Endodermal cell (in vitro differentiated cells): ENCODE measurements at regions not wholly inside any gene's neighbourhood (a gene's known extent, or its start where the extent isn't known, plus 50 kb on each side); places are given as distances from the start of the nearest gene placed in this dataset.
"Not testable (repeated sequence)": the region's sequence is repeated elsewhere in the genome, so short reads cannot be mapped to it uniquely, and the experiment has no call there.

Experiments used
- DNase-seq: peaks from one replicate; pipeline ENCODE4 v3.0.0-alpha.2; 2017
- H3K27ac ChIP-seq: 2 replicates; pipeline ENCODE4 v1.5.1; 2013; ENCODE audit warnings: mild to moderate bottlenecking, low read depth, low read length, moderate library complexity
- H3K27me3 ChIP-seq: 2 replicates; pipeline ENCODE4 v1.6.1; 2013; ENCODE audit warnings: mild to moderate bottlenecking, low read length, moderate library complexity; ENCODE audit not compliant: insufficient read depth, control insufficient read depth, poor library complexity, severe bottlenecking
- H3K36me3 ChIP-seq: 2 replicates; pipeline ENCODE4 v1.7.0; 2013; ENCODE audit warnings: mild to moderate bottlenecking, low read length, moderate library complexity; ENCODE audit not compliant: control insufficient read depth, insufficient read depth
- H3K4me1 ChIP-seq: one replicate; pipeline ENCODE4 v1.7.0; 2013; ENCODE audit warnings: low read length; ENCODE audit not compliant: control insufficient read depth, insufficient read depth
- H3K4me3 ChIP-seq: 2 replicates; pipeline ENCODE4 v1.5.1; 2013; ENCODE audit warnings: mild to moderate bottlenecking, low read length, moderate library complexity
- H3K9ac ChIP-seq: 2 replicates; pipeline ENCODE4 v1.6.1; 2013; ENCODE audit warnings: mild to moderate bottlenecking, low read length, moderate library complexity; ENCODE audit not compliant: poor library complexity, severe bottlenecking; ENCODE audit errors: extremely low read depth
- H3K9me3 ChIP-seq: 2 replicates; pipeline ENCODE4 v1.6.1; 2013; ENCODE audit warnings: mild to moderate bottlenecking, low read length, moderate library complexity; ENCODE audit not compliant: control insufficient read depth
- H3K27ac Mint-ChIP-seq: 2 replicates; pipeline ENCODE4 v1.8.0; 2020; ENCODE audit warnings: mixed read lengths
- H3K27me3 Mint-ChIP-seq: 2 replicates; pipeline ENCODE4 v1.8.0; 2021; ENCODE audit warnings: mild to moderate bottlenecking, mixed read lengths; ENCODE audit not compliant: insufficient read depth
- H3K36me3 Mint-ChIP-seq: 2 replicates; pipeline ENCODE4 v1.8.0; 2020; ENCODE audit warnings: low read depth, mixed read lengths
- H3K4me1 Mint-ChIP-seq: 2 replicates; pipeline ENCODE4 v1.8.0; 2020; ENCODE audit warnings: mixed read lengths
- H3K4me3 Mint-ChIP-seq: 2 replicates; pipeline ENCODE4 v1.8.0; 2020; ENCODE audit warnings: mild to moderate bottlenecking, moderate library complexity, mixed read lengths
- H3K9me3 Mint-ChIP-seq: 2 replicates; pipeline ENCODE4 v1.8.0; 2020; ENCODE audit warnings: mild to moderate bottlenecking, mixed read lengths
- WGBS, 2 experiments: methylation state at CpG; one replicate each; pipeline versions ENCODE4 v1.1.5 to v1.1.7; 2013; ENCODE audit warnings: missing lambda C conversion rate in 2 of 2, mixed read lengths in 1 of 2; ENCODE audit not compliant: insufficient coverage in 1 of 2, insufficient read length in 1 of 2; 5-methylcytosine and 5-hydroxymethylcytosine counted together
- TF ChIP-seq, protein P1 (sequence below): fragments of 200-600 bp; sonication (generic); conservative IDR thresholded peaks from 2 replicates; pipeline ENCODE4 v1.5.0; 2021; ENCODE audit warnings: antibody characterized with exemption, mild to moderate bottlenecking

- 96 to 99% methylated on average over 9 of the region's 9 CpGs for WGBS, 2 experiments
- Histone ChIP-seq H3K9ac (no peak overlapping the region), H3K27ac (no peak overlapping the region), H3K4me1 (no peaks in the 10 kb centered on the region), H3K9me3 (no peaks in the 10 kb centered on the region), H3K36me3 (peaks cover 55% of the 10 kb centered on the region), H3K27me3 (no peaks in the 10 kb centered on the region), H3K4me3 (no peak overlapping the region)
- no peak for DNase-seq
- Mint-ChIP-seq H3K9me3 (no peaks in the 10 kb centered on the region), H3K27ac (no peak overlapping the region), H3K4me1 (no peaks in the 10 kb centered on the region), H3K4me3 (no peak overlapping the region), H3K36me3 (peaks cover 60% of the 10 kb centered on the region), H3K27me3 (no peaks in the 10 kb centered on the region)
- TF ChIP-seq, protein P1, sequence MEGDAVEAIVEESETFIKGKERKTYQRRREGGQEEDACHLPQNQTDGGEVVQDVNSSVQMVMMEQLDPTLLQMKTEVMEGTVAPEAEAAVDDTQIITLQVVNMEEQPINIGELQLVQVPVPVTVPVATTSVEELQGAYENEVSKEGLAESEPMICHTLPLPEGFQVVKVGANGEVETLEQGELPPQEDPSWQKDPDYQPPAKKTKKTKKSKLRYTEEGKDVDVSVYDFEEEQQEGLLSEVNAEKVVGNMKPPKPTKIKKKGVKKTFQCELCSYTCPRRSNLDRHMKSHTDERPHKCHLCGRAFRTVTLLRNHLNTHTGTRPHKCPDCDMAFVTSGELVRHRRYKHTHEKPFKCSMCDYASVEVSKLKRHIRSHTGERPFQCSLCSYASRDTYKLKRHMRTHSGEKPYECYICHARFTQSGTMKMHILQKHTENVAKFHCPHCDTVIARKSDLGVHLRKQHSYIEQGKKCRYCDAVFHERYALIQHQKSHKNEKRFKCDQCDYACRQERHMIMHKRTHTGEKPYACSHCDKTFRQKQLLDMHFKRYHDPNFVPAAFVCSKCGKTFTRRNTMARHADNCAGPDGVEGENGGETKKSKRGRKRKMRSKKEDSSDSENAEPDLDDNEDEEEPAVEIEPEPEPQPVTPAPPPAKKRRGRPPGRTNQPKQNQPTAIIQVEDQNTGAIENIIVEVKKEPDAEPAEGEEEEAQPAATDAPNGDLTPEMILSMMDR: no peak
Measured at GRCh38 chr7:66553001-66553400, 75.7 kb upstream of the KCTD7 start.

- not testable (repeated sequence) for H3K27ac ChIP-seq, H3K4me3 Mint-ChIP-seq, H3K9me3 ChIP-seq, H3K27me3 ChIP-seq, H3K27me3 Mint-ChIP-seq, DNase-seq, H3K27ac Mint-ChIP-seq, H3K9ac ChIP-seq, H3K4me3 ChIP-seq, H3K4me1 Mint-ChIP-seq, H3K9me3 Mint-ChIP-seq, H3K4me1 ChIP-seq
- 69 to 71% methylated on average over 2 of the region's 2 CpGs for WGBS, 2 experiments
- peaks cover 55% of the 10 kb centered on the region for H3K36me3 ChIP-seq
- H3K36me3 Mint-ChIP-seq: peaks cover 55% of the 10 kb centered on the region
Measured at GRCh38 chr7:66553675-66554074, 75.0 kb upstream of the KCTD7 start.

DNA sequence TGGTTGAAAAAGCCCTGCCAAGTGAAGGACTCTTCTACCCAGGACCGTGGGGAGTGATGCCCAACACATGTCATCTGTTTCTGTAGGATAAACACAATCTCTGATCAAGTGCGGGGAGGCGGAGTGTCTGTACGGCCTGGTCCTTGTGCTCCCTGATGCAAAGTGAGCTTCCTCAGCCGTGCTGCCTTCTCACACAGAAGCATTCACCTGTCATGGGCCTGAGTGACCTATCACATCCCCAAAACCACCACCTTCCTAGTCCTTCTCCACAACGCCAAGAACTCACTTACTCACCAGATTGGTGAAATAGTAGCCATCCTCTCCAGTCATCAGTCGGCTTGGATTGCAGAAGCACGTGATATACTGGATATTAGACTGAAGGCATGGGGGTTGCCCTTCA is 74.4 kb upstream of the KCTD7 start:
- not testable (repeated sequence) for H3K4me1 Mint-ChIP-seq
- H3K36me3 Mint-ChIP-seq: peaks cover 54% of the 10 kb centered on the region

GRCh38 chr7:66554842-66555430 is 73.7 kb upstream of the KCTD7 start:
- not testable (repeated sequence) for H3K4me1 Mint-ChIP-seq, H3K27me3 ChIP-seq, H3K9ac ChIP-seq, H3K4me1 ChIP-seq, H3K4me3 Mint-ChIP-seq, H3K9me3 Mint-ChIP-seq, H3K9me3 ChIP-seq, H3K4me3 ChIP-seq, H3K27me3 Mint-ChIP-seq, H3K27ac Mint-ChIP-seq, H3K27ac ChIP-seq, DNase-seq
- WGBS, 2 experiments: 93% methylated on average over 3 to 7 of the region's 8 CpGs
- peaks cover 55% of the 10 kb centered on the region for H3K36me3 Mint-ChIP-seq
- H3K36me3 ChIP-seq: peaks cover 53% of the 10 kb centered on the region

More for the DNA sequence above, 74.4 kb upstream of the KCTD7 start:
- not testable (repeated sequence) for H3K9me3 Mint-ChIP-seq, H3K9me3 ChIP-seq, H3K27me3 Mint-ChIP-seq, H3K4me1 ChIP-seq, DNase-seq, H3K27ac Mint-ChIP-seq, H3K9ac ChIP-seq, H3K4me3 Mint-ChIP-seq, H3K27me3 ChIP-seq, H3K4me3 ChIP-seq, H3K27ac ChIP-seq
- 93 to 95% methylated on average over 2 to 7 of the region's 8 CpGs for WGBS, 2 experiments
- H3K36me3 ChIP-seq: peaks cover 52% of the 10 kb centered on the region
